K562 (cell line): ENCODE measurements at regions not wholly inside any gene's neighbourhood (a gene's known extent, or its start where the extent isn't known, plus 50 kb on each side); places are given as distances from the start of the nearest gene placed in this dataset.

Experiments used
- ATAC-seq: fragments of 200-7000 bp; cut with Tn5 transposase; 3 replicates; pipeline ENCODE4 v1.9.1; 2020; ENCODE audit warnings: moderate library complexity
- BruUV-seq: library from RNA; stranded (reverse); fragments of 400-500 nt; replicated peaks from 2 replicates; lab custom pipeline; 2021; lab: Mats Ljungman, UMichigan
- CTCF ChIA-PET: fragments of 300-600 bp; formaldehyde crosslinking; extraction: SDS; loops from one replicate; lab custom pipeline; 2021; ENCODE audit warnings: low intra/inter-chr PET ratio; lab: Yijun Ruan, JAX
- POLR2A ChIA-PET: fragments of 300-600, 350-650 bp; sonication (Branson Sonifier 250); formaldehyde crosslinking; extraction: SDS; loops from one replicate; lab custom pipeline; 2021; ENCODE audit warnings: antibody characterized with exemption, inconsistent platforms; lab: Yijun Ruan, JAX
- DNase-seq, 4 experiments: peaks; one replicate each; pipeline versions ENCODE4 v3.0.0 to v3.0.0-alpha.2; 2011 to 2018; ENCODE audit warnings: low spot score in 3 of 4, mixed read lengths in 3 of 4; ENCODE audit errors: extremely low read depth in 1 of 4
- FAIRE-seq: peaks from 2 replicates; lab custom pipeline; 2011; peaks lifted over from hg19 to GRCh38; lab: Jason Lieb, UNC
- H2AFZ ChIP-seq: 2 replicates; pipeline ENCODE4 v1.6.0; 2011; ENCODE audit warnings: low read depth, low read length, control low read depth, inconsistent platforms
- H3K27ac ChIP-seq: fragments of 200-600 bp; 3 replicates; pipeline ENCODE4 v1.8.0; 2011; ENCODE audit warnings: low read depth, mild to moderate bottlenecking, control low read depth, inconsistent platforms, low read length, moderate library complexity, mixed read lengths; ENCODE audit errors: extremely low read depth
- H3K27me3 ChIP-seq, 2 experiments: fragments of 300-600 bp in 1 of 2; 2 replicates in 1 of 2; 3 replicates in 1 of 2; pipeline versions ENCODE4 v1.6.0 to v1.8.0; 2011; ENCODE audit warnings: inconsistent platforms in 2 of 2, low read length in 2 of 2, mild to moderate bottlenecking in 1 of 2, mixed read lengths in 1 of 2, moderate library complexity in 1 of 2; ENCODE audit not compliant: control insufficient read depth in 2 of 2, insufficient read depth in 2 of 2
- H3K36me3 ChIP-seq: fragments of 300-600 bp; 3 replicates; pipeline ENCODE4 v1.8.0; 2011; ENCODE audit warnings: mild to moderate bottlenecking, low read length, inconsistent platforms; ENCODE audit not compliant: control insufficient read depth, insufficient read depth
- H3K4me1 ChIP-seq, 2 experiments: fragments of 200-600 bp in 1 of 2; replicated peaks in 1 of 2; 2 replicates in 1 of 2; 3 replicates in 1 of 2; pipeline versions ENCODE4 v1.5.1 to v1.8.0; 2011; ENCODE audit warnings: inconsistent platforms in 2 of 2, low read length in 2 of 2, mild to moderate bottlenecking in 1 of 2, mixed read lengths in 1 of 2, moderate library complexity in 1 of 2; ENCODE audit not compliant: control insufficient read depth in 2 of 2, insufficient read depth in 2 of 2
- H3K4me2 ChIP-seq: 2 replicates; pipeline ENCODE4 v1.6.1; 2011; ENCODE audit warnings: low read length, control low read depth, inconsistent platforms, mixed read lengths; ENCODE audit not compliant: insufficient read depth
- H3K4me3 ChIP-seq: fragments of 200-600 bp; sonication (generic), shearing (Covaris generic); 2 replicates; pipeline ENCODE4 v1.5.1; 2016; ENCODE audit warnings: control low read depth, inconsistent platforms
- H3K79me2 ChIP-seq: fragments of 200-600 bp; 3 replicates; pipeline ENCODE4 v1.8.0; 2011; ENCODE audit warnings: low read length, inconsistent platforms; ENCODE audit not compliant: control insufficient read depth, insufficient read depth
- H3K9ac ChIP-seq, 2 experiments: 2 replicates each; pipeline versions ENCODE4 v1.6.0 to v1.6.1; 2011; ENCODE audit warnings: low read depth in 2 of 2, low read length in 2 of 2, control low read depth in 1 of 2, inconsistent platforms in 1 of 2, mild to moderate bottlenecking in 1 of 2, mixed read lengths in 1 of 2; ENCODE audit not compliant: insufficient read depth in 1 of 2
- H3K9me1 ChIP-seq: one replicate; pipeline ENCODE4 v1.6.0; 2011; ENCODE audit warnings: inconsistent platforms, mild to moderate bottlenecking, low read length, moderate library complexity; ENCODE audit not compliant: control insufficient read depth, insufficient read depth
- H3K9me3 ChIP-seq: replicated peaks from 2 replicates; pipeline ENCODE4 v1.5.1; 2011; ENCODE audit warnings: low read depth, low read length, inconsistent platforms; ENCODE audit not compliant: control insufficient read depth, insufficient read depth
- H4K20me1 ChIP-seq: replicated peaks from 2 replicates; pipeline ENCODE4 v1.6.1; 2011; ENCODE audit warnings: low read length, inconsistent platforms, mixed read lengths; ENCODE audit not compliant: control insufficient read depth, insufficient read depth
- GABPB2 ChIP-seq: fragments of 250-450 bp; sonication (Bioruptor Pico); conservative IDR thresholded peaks from 2 replicates; pipeline ENCODE4 v1.5.1; 2021; ENCODE audit warnings: mild to moderate bottlenecking
- HNRNPUL1 ChIP-seq: fragments of 200-400 bp; formaldehyde crosslinking; IDR thresholded peaks from 2 replicates; pipeline ENCODE4 v1.6.1; 2017; ENCODE audit warnings: low read length
- ILF3 ChIP-seq: fragments of 450-650 bp; IDR thresholded peaks from 2 replicates; pipeline ENCODE4 v1.6.1; 2018; ENCODE audit warnings: antibody characterized with exemption, mild to moderate bottlenecking, moderate library complexity, borderline replicate concordance
- JUND ChIP-seq, 2 experiments: IDR thresholded peaks; 2 replicates in 1 of 2; 3 replicates in 1 of 2; pipeline ENCODE4 v1.6.1; 2011; ENCODE audit warnings: borderline replicate concordance in 2 of 2, low read depth in 2 of 2, low read length in 2 of 2, improper control_type of control experiment in 1 of 2, missing biosample characterization in 1 of 2, missing genetic modification characterization in 1 of 2, missing genetic modification reagents in 1 of 2
- MAFF ChIP-seq: IDR thresholded peaks from 2 replicates; pipeline ENCODE4 v1.6.1; 2012; ENCODE audit warnings: low read length, improper control_type of control experiment
- MBD2 ChIP-seq: sonication (generic); IDR thresholded peaks from 2 replicates; pipeline ENCODE4 v1.6.1; 2016; ENCODE audit warnings: low read depth, borderline replicate concordance
- NBN ChIP-seq: fragments of 450-650 bp; IDR thresholded peaks from 2 replicates; pipeline ENCODE4 v1.6.1; 2016; ENCODE audit warnings: low read depth, mild to moderate bottlenecking
- NFE2L1 ChIP-seq: fragments of 450-650 bp; IDR thresholded peaks from 2 replicates; pipeline ENCODE4 v1.6.1; 2016; ENCODE audit warnings: missing genetic modification characterization, low read depth, mild to moderate bottlenecking, missing compliant biosample characterization, moderate library complexity, borderline replicate concordance
- PHF20 ChIP-seq: fragments of 450-650 bp; IDR thresholded peaks from 2 replicates; pipeline ENCODE4 v1.6.1; 2018; ENCODE audit not compliant: partially characterized antibody
- PYGO2 ChIP-seq: fragments of 450-650 bp; IDR thresholded peaks from 2 replicates; pipeline ENCODE4 v1.6.1; 2016; ENCODE audit warnings: mild to moderate bottlenecking, missing genetic modification characterization, moderate library complexity, missing compliant biosample characterization
- SUPT5H ChIP-seq: fragments of 450-650 bp; IDR thresholded peaks from 2 replicates; pipeline ENCODE4 v1.6.1; 2016
- TARDBP ChIP-seq: fragments of 450-650 bp; IDR thresholded peaks from 2 replicates; pipeline ENCODE4 v1.6.1; 2016
- TEAD1 ChIP-seq, 2 experiments: fragments of 450-650 bp in 1 of 2; sonication (generic) in 1 of 2; formaldehyde crosslinking; IDR thresholded peaks; 2 replicates each; pipeline versions ENCODE4 v1.4.0 to v1.8.0; 2020 to 2022; ENCODE audit warnings: mild to moderate bottlenecking in 2 of 2, missing genetic modification reagents in 1 of 2
- WGBS: fragments of 100-300 bp; shearing (Covaris generic); methylation state at CpG from one replicate; pipeline ENCODE4 v1.1.6; 2016; ENCODE audit warnings: low coverage, mixed read lengths; ENCODE audit not compliant: insufficient coverage; ENCODE audit errors: missing lambda C conversion rate; 5-methylcytosine and 5-hydroxymethylcytosine counted together
- in situ Hi-C: fragments of 300-500 bp; cut with MboI; formaldehyde crosslinking; loops from 4 replicates; pipeline ENCODE4 v1.15.0; 2018; ENCODE audit warnings: inconsistent platforms, mixed read lengths
- intact Hi-C: fragments of 100-400 bp; cut with micrococcal nuclease; formaldehyde crosslinking; loops from 2 replicates; pipeline ENCODE4 v1.14.2; 2022
- TF ChIP-seq, protein P1 (sequence below): sonication (generic); formaldehyde crosslinking; IDR thresholded peaks from 2 replicates; pipeline ENCODE4 v1.8.1; 2023; ENCODE audit warnings: mild to moderate bottlenecking, missing genetic modification reagents

GRCh38 chr1:94619731-94620130 lies 78.2 kb upstream of the F3 start:
- ATAC-seq = no peak
- WGBS = 0% methylated on average over 1 of the region's 1 CpG
- Histone ChIP-seq H3K4me1 (peaks cover 0 to 4% of the 10 kb centered on the region in 2 experiments; a peak in 2 of 5 replicates), H3K9me1 (no peaks in the 10 kb centered on the region), H3K27ac (no peak overlapping the region), H3K9ac (no peak overlapping the region), H4K20me1 (0 out of 2 replicates have a peak, but pooled peaks cover 6% of the 10 kb centered on the region), H3K36me3 (no peaks in the 10 kb centered on the region), H3K4me2 (no peak overlapping the region), H3K4me3 (no peak overlapping the region), H3K27me3 (peaks cover 5 to 35% of the 10 kb centered on the region in 2 experiments; a peak in 3 of 5 replicates), H3K9me3 (no peaks in the 10 kb centered on the region), H2AFZ (no peak overlapping the region), H3K79me2 (no peaks in the 10 kb centered on the region)
- CTCF ChIA-PET = no interaction called here
- TF ChIP-seq PHF20 (no peak), ILF3 (no peak), JUND (IDR thresholded peaks at IDR 0.05; ENCODE audit: borderline replicate concordance, low read depth, low read length) (no peak), JUND (tag; IDR thresholded peaks at IDR 0.05; ENCODE audit: borderline replicate concordance, low read depth, low read length) (no peak), PYGO2 (no peak), MBD2 (no peak), NBN (no peak), TARDBP (no peak), GABPB2 (CRISPR knock-in tag) (no peak), HNRNPUL1 (no peak), NFE2L1 (tag) (no peak), MAFF (no peak), SUPT5H (no peak), TEAD1 (CRISPR knock-in tag; IDR thresholded peaks at IDR 0.05) (no peak)
- TF ChIP-seq, protein P1, sequence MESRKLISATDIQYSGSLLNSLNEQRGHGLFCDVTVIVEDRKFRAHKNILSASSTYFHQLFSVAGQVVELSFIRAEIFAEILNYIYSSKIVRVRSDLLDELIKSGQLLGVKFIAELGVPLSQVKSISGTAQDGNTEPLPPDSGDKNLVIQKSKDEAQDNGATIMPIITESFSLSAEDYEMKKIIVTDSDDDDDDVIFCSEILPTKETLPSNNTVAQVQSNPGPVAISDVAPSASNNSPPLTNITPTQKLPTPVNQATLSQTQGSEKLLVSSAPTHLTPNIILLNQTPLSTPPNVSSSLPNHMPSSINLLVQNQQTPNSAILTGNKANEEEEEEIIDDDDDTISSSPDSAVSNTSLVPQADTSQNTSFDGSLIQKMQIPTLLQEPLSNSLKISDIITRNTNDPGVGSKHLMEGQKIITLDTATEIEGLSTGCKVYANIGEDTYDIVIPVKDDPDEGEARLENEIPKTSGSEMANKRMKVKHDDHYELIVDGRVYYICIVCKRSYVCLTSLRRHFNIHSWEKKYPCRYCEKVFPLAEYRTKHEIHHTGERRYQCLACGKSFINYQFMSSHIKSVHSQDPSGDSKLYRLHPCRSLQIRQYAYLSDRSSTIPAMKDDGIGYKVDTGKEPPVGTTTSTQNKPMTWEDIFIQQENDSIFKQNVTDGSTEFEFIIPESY = no peak
- in situ Hi-C loops = no loop called here
- POLR2A ChIA-PET = no interaction called here
- DNase-seq = no peak
- intact Hi-C loops = no loop called here
- no peak for FAIRE-seq
- no TSS peak for BruUV-seq
